Suppressor macrophage treated with lipopolysaccharide for 1 hour (primary cell): ENCODE measurements at regions not wholly inside any gene's neighbourhood (a gene's known extent, or its start where the extent isn't known, plus 50 kb on each side); places are given as distances from the start of the nearest gene placed in this dataset.

ENCODE experiments used
- DNase-seq, 3 donors: peaks; one replicate each; pipeline ENCODE4 v3.0.0-alpha.2; 2020 to 2022

GRCh38 chr7:32170838-32171237 lies 100.6 kb upstream of the PDE1C start:
- DNase-seq: no peak

DNA sequence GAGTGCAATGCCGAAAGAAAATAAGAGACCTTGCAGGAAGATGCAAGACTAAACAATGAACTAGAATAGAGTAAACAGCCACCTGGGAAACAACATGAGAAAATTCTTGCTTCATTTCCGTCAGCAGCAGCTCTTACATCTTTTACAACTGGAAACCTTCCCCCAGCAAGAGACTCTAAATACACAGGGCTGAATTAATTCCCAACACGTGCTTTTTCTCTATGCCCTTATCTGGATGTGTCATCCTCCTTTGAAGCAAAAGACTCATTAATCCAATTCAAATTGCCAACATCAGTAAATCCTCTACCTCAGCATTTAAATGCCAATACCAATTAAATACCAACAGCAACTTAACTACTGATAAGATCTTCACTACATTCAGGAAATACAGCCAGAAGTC lies 99.0 kb upstream of the PDE1C start:
- no peak for DNase-seq

DNA sequence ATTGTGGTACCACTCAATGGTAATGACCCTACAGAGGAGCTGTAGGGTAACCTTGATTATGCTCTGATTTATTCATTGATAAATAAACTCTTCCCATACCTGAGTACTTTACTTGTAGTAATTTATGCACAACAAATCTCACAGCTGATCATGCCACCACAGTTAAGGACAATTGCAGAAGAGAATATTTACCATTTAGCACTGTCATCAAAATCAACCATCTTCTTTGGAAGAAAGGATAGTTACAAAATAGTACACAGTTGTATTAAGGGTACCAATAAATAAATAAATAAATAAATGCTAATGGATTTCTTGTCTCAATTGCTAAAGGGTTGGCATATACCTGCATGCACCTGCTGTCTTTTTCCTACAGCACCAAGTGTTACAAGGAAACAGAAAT lies 97.6 kb upstream of the PDE1C start:
- DNase-seq: no peak

GRCh38 chr7:32167256-32167655 lies 97.0 kb upstream of the PDE1C start:
- DNase-seq: no peak

- DNase-seq: no peak
Observed at GRCh38 chr7:32164341-32164996, 94.3 kb upstream of the PDE1C start.

GRCh38 chr7:32163896-32164295 lies 93.7 kb upstream of the PDE1C start:
- no peak for DNase-seq

GRCh38 chr7:32163141-32163806 lies 93.1 kb upstream of the PDE1C start:
- DNase-seq: peak; percentile 25 to 34 (median 25)

DNA sequence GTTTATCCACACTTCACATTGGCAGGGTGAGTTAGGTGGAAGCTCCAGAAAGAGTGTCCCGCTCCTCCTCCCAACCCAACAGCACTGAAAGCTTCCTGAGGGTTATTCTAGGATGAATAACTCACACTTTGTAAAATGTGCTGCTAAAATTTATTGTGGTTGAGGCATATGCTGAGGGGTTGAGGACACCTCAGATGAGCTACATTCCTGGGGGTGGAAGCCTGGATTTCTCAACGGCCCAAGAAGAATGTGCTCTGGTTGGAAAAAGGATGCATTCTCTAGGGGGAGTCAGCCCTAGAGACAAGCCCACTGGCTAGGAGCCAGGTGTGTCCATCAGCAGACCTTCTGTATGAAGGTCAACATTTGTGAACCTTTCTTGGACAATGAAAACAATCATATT lies 91.5 kb upstream of the PDE1C start:
- DNase-seq: no peak

GRCh38 chr7:32158751-32159745 lies 88.8 kb upstream of the PDE1C start:
- DNase-seq: no peak

- DNase-seq: no peak
Observed at GRCh38 chr7:32158076-32158475, 87.9 kb upstream of the PDE1C start.

DNA sequence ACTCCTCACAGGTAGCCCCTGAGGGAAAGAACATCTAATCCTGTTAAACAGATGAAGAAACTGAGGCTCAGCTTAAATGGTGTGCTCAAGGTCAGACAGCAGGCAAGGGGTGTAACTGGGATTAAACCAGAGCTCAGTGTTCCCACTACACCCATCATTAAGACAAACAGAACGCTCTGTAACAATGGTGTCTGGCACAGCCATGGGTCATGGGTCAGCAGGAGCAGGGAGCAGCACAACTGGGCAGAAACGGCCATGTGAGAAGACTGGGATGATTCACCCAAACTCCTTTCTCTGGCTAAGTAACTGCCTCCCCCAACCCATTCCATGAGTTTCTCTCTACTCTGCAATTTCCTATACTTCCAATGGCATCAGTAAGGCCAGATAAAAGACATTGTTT lies 85.5 kb upstream of the PDE1C start:
- no peak for DNase-seq

GRCh38 chr7:32154797-32155196 lies 84.6 kb upstream of the PDE1C start:
- DNase-seq: no peak

- no peak for DNase-seq
Observed at GRCh38 chr7:32153006-32153405, 82.8 kb upstream of the PDE1C start.

GRCh38 chr7:32152576-32152975 lies 82.4 kb upstream of the PDE1C start:
- no peak for DNase-seq

GRCh38 chr7:32150589-32150988 lies 80.4 kb upstream of the PDE1C start:
- DNase-seq: no peak

DNA sequence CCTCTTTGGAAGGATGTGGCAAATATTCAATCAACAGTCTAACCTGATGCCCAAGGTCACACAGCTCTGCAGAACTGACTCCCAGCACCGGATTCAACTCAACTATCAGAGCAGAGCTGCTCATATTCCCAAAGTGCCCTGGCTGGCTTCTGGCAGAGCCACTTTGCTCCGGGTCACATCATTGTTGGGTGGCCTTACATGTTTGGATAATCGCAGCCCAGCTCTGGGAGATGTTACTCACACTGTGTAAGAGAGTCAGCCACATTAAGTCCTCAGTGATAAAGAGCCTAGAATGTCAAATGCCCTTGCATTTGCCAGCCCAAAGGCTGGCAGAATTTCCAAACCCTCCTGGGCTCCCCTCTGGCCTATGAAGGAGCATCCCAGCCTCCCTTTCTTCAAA lies 79.8 kb upstream of the PDE1C start:
- no peak for DNase-seq

GRCh38 chr7:32147546-32148268 lies 77.5 kb upstream of the PDE1C start:
- DNase-seq: no peak

DNA sequence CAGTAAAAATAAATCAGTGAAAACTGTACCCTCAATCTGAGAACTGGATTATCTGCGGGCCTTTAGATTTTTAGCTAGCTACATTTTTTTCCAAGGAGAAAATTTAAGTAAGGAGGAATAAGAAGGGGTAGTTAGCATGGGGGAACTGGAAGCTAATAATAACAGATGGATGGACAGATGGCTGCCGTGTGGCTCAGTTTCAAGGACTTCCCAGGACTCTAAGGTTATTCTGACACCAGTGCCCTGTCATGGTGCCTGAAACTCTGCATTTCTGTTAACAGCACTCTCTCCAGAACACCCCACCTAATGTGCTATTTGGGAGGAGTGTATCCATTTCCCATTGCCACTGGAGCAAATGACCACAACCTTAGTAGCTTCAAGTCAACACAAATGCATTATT lies 75.7 kb upstream of the PDE1C start:
- no peak for DNase-seq

- no peak for DNase-seq
Observed at GRCh38 chr7:32144676-32145075, 74.5 kb upstream of the PDE1C start.

- no peak for DNase-seq
Observed at GRCh38 chr7:32143301-32143700, 73.1 kb upstream of the PDE1C start.

DNA sequence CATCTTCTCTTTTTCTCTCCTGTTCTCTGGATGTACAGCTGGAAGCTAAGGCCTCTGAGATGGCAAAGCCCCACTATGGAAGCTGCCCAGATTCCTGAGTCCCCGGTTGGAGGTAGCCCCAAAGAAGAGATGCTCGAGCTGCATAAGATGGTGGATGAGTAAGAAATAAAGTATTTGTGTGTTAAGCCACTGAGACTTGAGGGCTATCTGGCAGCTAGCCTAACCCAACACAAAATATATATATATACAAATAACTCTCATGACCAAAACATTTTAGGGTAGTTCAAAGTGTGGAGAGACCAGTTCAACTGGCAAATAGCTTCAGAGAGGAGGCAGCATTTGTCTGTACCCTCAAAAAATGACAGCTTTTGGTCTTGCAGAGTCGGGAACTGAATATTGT lies 72.4 kb upstream of the PDE1C start:
- DNase-seq: no peak

- no peak for DNase-seq
Observed at GRCh38 chr7:32140210-32140939, 70.2 kb upstream of the PDE1C start.
